GM12878 (cell line): ENCODE measurements at regions not wholly inside any gene's neighbourhood (a gene's known extent, or its start where the extent isn't known, plus 50 kb on each side); places are given as distances from the start of the nearest gene placed in this dataset.

Source experiments
- ATAC-seq: fragments of 200-7000 bp; cut with Tn5 transposase; 3 replicates; pipeline ENCODE4 v1.9.1; 2020; ENCODE audit warnings: mild to moderate bottlenecking, moderate library complexity
- BruUV-seq: library from RNA; stranded (reverse); fragments of 400-500 nt; replicated peaks from 2 replicates; lab custom pipeline; 2021; lab: Mats Ljungman, UMichigan
- CTCF ChIA-PET: fragments of 300-600 bp; sonication (Branson Sonifier 250); formaldehyde crosslinking; extraction: SDS; loops from one replicate; lab custom pipeline; 2021; ENCODE audit warnings: inconsistent platforms; lab: Yijun Ruan, JAX
- POLR2A ChIA-PET: fragments of 350-600 bp; formaldehyde crosslinking; extraction: SDS; loops from one replicate; lab custom pipeline; 2021; ENCODE audit warnings: inconsistent platforms; lab: Charles Lee
- RAD21 ChIA-PET: fragments of 300-600 bp; sonication (Branson Sonifier 250); formaldehyde crosslinking; loops from one replicate; lab custom pipeline; 2023; ENCODE audit warnings: antibody characterized with exemption; ENCODE audit not compliant: unreplicated experiment; lab: Charles Lee
- SMC1A ChIA-PET: fragments of 300-600 bp; sonication (Branson Sonifier 250); formaldehyde crosslinking; loops from one replicate; lab custom pipeline; 2023; ENCODE audit not compliant: unreplicated experiment, uncharacterized antibody; lab: Charles Lee
- DNase-seq: peaks from one replicate; pipeline ENCODE4 v3.0.0-alpha.2; 2011; ENCODE audit warnings: low read depth, low spot score
- FAIRE-seq: peaks from 3 replicates; lab custom pipeline; 2011; peaks lifted over from hg19 to GRCh38; lab: Jason Lieb, UNC
- H2AFZ ChIP-seq: 2 replicates; pipeline ENCODE4 v1.6.0; 2011; ENCODE audit warnings: low read depth, low read length, control low read depth; ENCODE audit not compliant: control insufficient read depth
- H3K27ac ChIP-seq: 2 replicates; pipeline ENCODE4 v1.5.1; 2011; ENCODE audit warnings: control low read depth; ENCODE audit not compliant: control insufficient read depth, insufficient read depth
- H3K27me3 ChIP-seq, 2 experiments: replicated peaks in 1 of 2; 2 replicates each; pipeline versions ENCODE4 v1.6.0 to v1.6.1; 2011; ENCODE audit warnings: low read length in 1 of 2; ENCODE audit not compliant: control insufficient read depth in 2 of 2, insufficient read depth in 2 of 2
- H3K36me3 ChIP-seq, 2 experiments: 2 replicates each; pipeline ENCODE4 v1.5.1; 2011; ENCODE audit warnings: low read length in 1 of 2; ENCODE audit not compliant: control insufficient read depth in 2 of 2, insufficient read depth in 2 of 2
- H3K4me1 ChIP-seq: 2 replicates; pipeline ENCODE4 v1.6.1; 2011; ENCODE audit warnings: mild to moderate bottlenecking, low read length, moderate library complexity, mixed read lengths; ENCODE audit not compliant: control insufficient read depth, insufficient read depth
- H3K4me2 ChIP-seq: 2 replicates; pipeline ENCODE4 v1.6.0; 2011; ENCODE audit warnings: control low read depth; ENCODE audit not compliant: control insufficient read depth, insufficient read depth
- H3K4me3 ChIP-seq: fragments of 200-600 bp; sonication (generic); 2 replicates; pipeline ENCODE4 v1.5.1; 2016
- H3K79me2 ChIP-seq: 2 replicates; pipeline ENCODE4 v1.6.0; 2011; ENCODE audit warnings: low read length; ENCODE audit not compliant: control insufficient read depth, insufficient read depth
- H3K9ac ChIP-seq: 2 replicates; pipeline ENCODE4 v1.8.0; 2011; ENCODE audit warnings: low read length, control low read depth, mixed read lengths; ENCODE audit not compliant: control insufficient read depth, insufficient read depth
- H3K9me3 ChIP-seq: replicated peaks from 3 replicates; pipeline ENCODE4 v1.5.1; 2011; ENCODE audit warnings: mild to moderate bottlenecking, low read length; ENCODE audit not compliant: control insufficient read depth, insufficient read depth
- H4K20me1 ChIP-seq: 2 replicates; pipeline ENCODE4 v1.6.0; 2011; ENCODE audit not compliant: control insufficient read depth, insufficient read depth
- BMI1 ChIP-seq: fragments of 450-650 bp; IDR thresholded peaks from 2 replicates; pipeline ENCODE4 v1.6.1; 2016; ENCODE audit warnings: mild to moderate bottlenecking, moderate library complexity, borderline replicate concordance
- IRF4 ChIP-seq: IDR thresholded peaks from 2 replicates; pipeline ENCODE4 v1.6.1; 2011; ENCODE audit warnings: low read depth, low read length
- JUNB ChIP-seq: IDR thresholded peaks from 2 replicates; pipeline ENCODE4 v1.6.1; 2016; ENCODE audit warnings: antibody characterized with exemption, mild to moderate bottlenecking
- KAT2A ChIP-seq: conservative IDR thresholded peaks from 2 replicates; pipeline ENCODE4 v1.6.1; 2011; ENCODE audit warnings: low read depth, low read length; ENCODE audit not compliant: control insufficient read depth
- KDM1A ChIP-seq: fragments of 200-600 bp; sonication (generic); IDR thresholded peaks from 2 replicates; pipeline ENCODE4 v1.6.1; 2016; ENCODE audit warnings: borderline replicate concordance
- LARP7 ChIP-seq: fragments of 450-650 bp; IDR thresholded peaks from 2 replicates; pipeline ENCODE4 v1.6.1; 2017; ENCODE audit warnings: mild to moderate bottlenecking
- NBN ChIP-seq: fragments of 450-650 bp; IDR thresholded peaks from 2 replicates; pipeline ENCODE4 v1.6.1; 2016
- NFYB ChIP-seq: IDR thresholded peaks from 2 replicates; pipeline ENCODE4 v1.6.1; 2011; ENCODE audit warnings: low read depth, mild to moderate bottlenecking, low read length, improper control_type of control experiment, moderate library complexity; ENCODE audit not compliant: insufficient read depth
- PAX8 ChIP-seq: fragments of 450-650 bp; IDR thresholded peaks from 2 replicates; pipeline ENCODE4 v1.6.1; 2017; ENCODE audit warnings: mild to moderate bottlenecking, moderate library complexity
- RAD51 ChIP-seq: fragments of 450-650 bp; IDR thresholded peaks from 2 replicates; pipeline ENCODE4 v1.6.1; 2016; ENCODE audit warnings: moderate library complexity, mild to moderate bottlenecking, inconsistent platforms
- SIN3A ChIP-seq: IDR thresholded peaks from 2 replicates; pipeline ENCODE4 v1.6.1; 2012; ENCODE audit warnings: low read depth, low read length, improper control_type of control experiment
- SIX5 ChIP-seq: IDR thresholded peaks from 2 replicates; pipeline ENCODE4 v1.6.1; 2011; ENCODE audit warnings: mild to moderate bottlenecking, low read depth, low read length, moderate library complexity; ENCODE audit not compliant: severe bottlenecking
- SMARCA5 ChIP-seq: fragments of 450-650 bp; IDR thresholded peaks from 2 replicates; pipeline ENCODE4 v1.6.1; 2017; ENCODE audit warnings: mild to moderate bottlenecking
- STAT1 ChIP-seq: fragments of 450-650 bp; conservative IDR thresholded peaks from 2 replicates; pipeline ENCODE4 v1.6.1; 2014; ENCODE audit warnings: antibody characterized with exemption, mild to moderate bottlenecking
- STAT3 ChIP-seq: IDR thresholded peaks from 2 replicates; pipeline ENCODE4 v1.6.1; 2011; ENCODE audit warnings: low read depth, low read length, improper control_type of control experiment
- TAF1 ChIP-seq: IDR thresholded peaks from 2 replicates; pipeline ENCODE4 v1.6.1; 2011; ENCODE audit warnings: mild to moderate bottlenecking, low read depth, low read length, borderline replicate concordance
- ZSCAN29 ChIP-seq: fragments of 450-650 bp; IDR thresholded peaks from 2 replicates; pipeline ENCODE4 v1.6.1; 2017; ENCODE audit warnings: mild to moderate bottlenecking, moderate library complexity
- WGBS: methylation state at CpG from one replicate; pipeline ENCODE4 v1.1.6; 2016; ENCODE audit warnings: low lambda C conversion rate; ENCODE audit not compliant: insufficient replicate concordance, insufficient coverage; ENCODE audit errors: missing lambda C conversion rate; 5-methylcytosine and 5-hydroxymethylcytosine counted together
- in situ Hi-C: fragments of 300-500 bp; cut with MboI; formaldehyde crosslinking; loops from 9 replicates; pipeline ENCODE4 v1.14.3; 2018; ENCODE audit warnings: mixed read lengths
- intact Hi-C: fragments of 100-400 bp; cut with micrococcal nuclease; formaldehyde crosslinking; loops from one replicate; pipeline ENCODE4 v1.14.2; 2022; ENCODE audit not compliant: unreplicated experiment
- TF ChIP-seq, protein P1 (sequence below): fragments of 450-650 bp; IDR thresholded peaks from 2 replicates; pipeline ENCODE4 v1.6.1; 2016; ENCODE audit warnings: mild to moderate bottlenecking
- TF ChIP-seq, protein P2 (sequence below): IDR thresholded peaks from 2 replicates; pipeline ENCODE4 v1.6.1; 2011; ENCODE audit warnings: mild to moderate bottlenecking, low read depth, low read length, moderate library complexity; ENCODE audit not compliant: insufficient replicate concordance

DNA sequence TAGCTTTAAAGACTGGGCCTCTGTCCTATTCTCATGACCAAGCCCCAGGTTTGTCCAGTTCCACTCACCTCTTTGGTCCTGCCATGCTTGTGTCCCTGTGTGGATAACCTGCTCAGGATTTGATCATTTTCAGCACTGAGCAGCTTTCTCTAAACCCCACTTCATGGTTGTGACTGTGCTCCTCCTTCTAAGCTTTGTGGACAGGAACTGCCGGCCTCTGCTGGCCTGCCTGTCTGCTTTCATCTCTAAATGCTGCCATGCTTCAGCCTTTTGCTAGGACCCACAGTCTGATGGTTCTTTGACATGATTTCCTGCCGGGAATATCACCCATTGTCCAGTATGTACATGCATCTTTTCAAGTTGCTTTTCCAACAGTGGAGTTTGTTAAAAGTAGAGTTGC lies 53.9 kb upstream of the STXBP6 start:
- SMC1A ChIA-PET = interaction anchor here (0.7 to 1.6 kb wide), 5 partner anchors 9 to 297 kb away, joined by 3 to 6 read pairs (median 5); no protein-coding TSS in a partner anchor
- Histone ChIP-seq H3K4me1 (no peaks in the 10 kb centered on the region), H3K27ac (no peak overlapping the region), H3K4me3 (no peak overlapping the region), H3K4me2 (no peak overlapping the region), H3K9ac (no peak overlapping the region), H3K36me3 (no peaks in the 10 kb centered on the region), H3K27me3 (no peaks in the 10 kb centered on the region), H2AFZ (no peak overlapping the region), H3K9me3 (no peaks in the 10 kb centered on the region), H4K20me1 (no peaks in the 10 kb centered on the region), H3K79me2 (no peaks in the 10 kb centered on the region)
- FAIRE-seq (no peak), DNase-seq (no peak), ATAC-seq (peak; percentile 33; the same call in 1 of the 3 replicates)
- CTCF ChIA-PET = interaction anchor here (1.1 to 2.0 kb wide), 5 partner anchors 11 to 393 kb away, joined by 3 to 9 read pairs (median 3); no protein-coding TSS in a partner anchor
- BruUV-seq = no TSS peak
- RAD21 ChIA-PET = interaction anchor here (1.7 kb wide), 1 partner anchor 297 kb away, joined by 4 read pairs; no protein-coding TSS in a partner anchor
- in situ Hi-C loops = no loop called here
- POLR2A ChIA-PET = no interaction called here
- TF ChIP-seq PAX8 (no peak), JUNB (no peak), TAF1 (no peak), KAT2A (no peak)
- intact Hi-C loops = no loop called here
- 0% methylated on average over 2 of the region's 2 CpGs for WGBS

DNA sequence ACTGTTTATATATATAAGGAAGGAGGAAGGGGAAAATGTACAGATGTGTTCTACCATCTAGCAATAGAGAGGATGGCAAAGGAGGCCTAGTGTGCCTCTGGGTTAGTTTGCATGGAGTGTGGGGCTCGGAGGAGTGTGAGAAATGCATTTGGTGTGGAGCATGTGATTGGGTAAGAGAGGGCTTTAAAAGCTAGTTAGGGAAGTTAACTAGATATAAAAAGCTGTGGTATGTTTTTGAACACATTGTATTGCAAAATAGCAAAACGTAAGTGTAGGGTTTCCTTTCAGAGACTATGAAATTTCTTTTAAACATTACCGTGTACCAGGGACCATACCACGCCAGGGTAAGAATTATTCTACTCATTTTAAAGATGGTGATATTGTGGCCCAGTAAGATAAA lies 53.3 kb upstream of the STXBP6 start:
- no peak overlapping the region for H2AFZ ChIP-seq
- intact Hi-C loops = no loop called here
- H3K27ac ChIP-seq = no peak overlapping the region
- no peak overlapping the region for H3K4me3 ChIP-seq
- no peaks in the 10 kb centered on the region for H3K79me2 ChIP-seq
- FAIRE-seq (no peak), ATAC-seq (no peak), DNase-seq (no peak)
- in situ Hi-C loops = no loop called here
- no peak overlapping the region for H3K4me2 ChIP-seq
- ChIA-PET SMC1A (interaction anchor here (0.7 to 1.6 kb wide), 4 partner anchors 9 to 297 kb away, joined by 3 to 5 read pairs (median 4); no protein-coding TSS in a partner anchor), CTCF (interaction anchor here (1.1 to 2.0 kb wide), 6 partner anchors 11 to 393 kb away, joined by 3 to 9 read pairs (median 4); no protein-coding TSS in a partner anchor), POLR2A (no interaction called here), RAD21 (interaction anchor here (1.7 kb wide), 1 partner anchor 297 kb away, joined by 4 read pairs; no protein-coding TSS in a partner anchor)
- no peaks in the 10 kb centered on the region for H3K27me3 ChIP-seq
- no peaks in the 10 kb centered on the region for H4K20me1 ChIP-seq
- BruUV-seq = no TSS peak
- H3K4me1 ChIP-seq = no peaks in the 10 kb centered on the region
- 24% methylated on average over 4 of the region's 4 CpGs for WGBS
- no peaks in the 10 kb centered on the region for H3K9me3 ChIP-seq
- no peak overlapping the region for H3K9ac ChIP-seq
- no peaks in the 10 kb centered on the region for H3K36me3 ChIP-seq
- TF ChIP-seq SIN3A (no peak), KDM1A (no peak), BMI1 (no peak), IRF4 (no peak), NFYB (no peak), STAT3 (no peak), SIX5 (no peak), LARP7 (no peak), STAT1 (no peak), NBN (no peak), RAD51 (no peak), SMARCA5 (no peak), ZSCAN29 (no peak)
- TF ChIP-seq, protein P1, sequence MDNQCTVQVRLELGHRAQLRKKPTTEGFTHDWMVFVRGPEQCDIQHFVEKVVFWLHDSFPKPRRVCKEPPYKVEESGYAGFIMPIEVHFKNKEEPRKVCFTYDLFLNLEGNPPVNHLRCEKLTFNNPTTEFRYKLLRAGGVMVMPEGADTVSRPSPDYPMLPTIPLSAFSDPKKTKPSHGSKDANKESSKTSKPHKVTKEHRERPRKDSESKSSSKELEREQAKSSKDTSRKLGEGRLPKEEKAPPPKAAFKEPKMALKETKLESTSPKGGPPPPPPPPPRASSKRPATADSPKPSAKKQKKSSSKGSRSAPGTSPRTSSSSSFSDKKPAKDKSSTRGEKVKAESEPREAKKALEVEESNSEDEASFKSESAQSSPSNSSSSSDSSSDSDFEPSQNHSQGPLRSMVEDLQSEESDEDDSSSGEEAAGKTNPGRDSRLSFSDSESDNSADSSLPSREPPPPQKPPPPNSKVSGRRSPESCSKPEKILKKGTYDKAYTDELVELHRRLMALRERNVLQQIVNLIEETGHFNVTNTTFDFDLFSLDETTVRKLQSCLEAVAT = no peak
- TF ChIP-seq, protein P2, sequence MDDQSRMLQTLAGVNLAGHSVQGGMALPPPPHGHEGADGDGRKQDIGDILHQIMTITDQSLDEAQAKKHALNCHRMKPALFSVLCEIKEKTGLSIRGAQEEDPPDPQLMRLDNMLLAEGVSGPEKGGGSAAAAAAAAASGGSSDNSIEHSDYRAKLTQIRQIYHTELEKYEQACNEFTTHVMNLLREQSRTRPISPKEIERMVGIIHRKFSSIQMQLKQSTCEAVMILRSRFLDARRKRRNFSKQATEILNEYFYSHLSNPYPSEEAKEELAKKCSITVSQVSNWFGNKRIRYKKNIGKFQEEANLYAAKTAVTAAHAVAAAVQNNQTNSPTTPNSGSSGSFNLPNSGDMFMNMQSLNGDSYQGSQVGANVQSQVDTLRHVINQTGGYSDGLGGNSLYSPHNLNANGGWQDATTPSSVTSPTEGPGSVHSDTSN = no peak
